ENCODE measurements at regions not wholly inside any gene's neighbourhood (a gene's known extent, or its start where the extent isn't known, plus 50 kb on each side); places are given as distances from the start of the nearest gene placed in this dataset.

DNA sequence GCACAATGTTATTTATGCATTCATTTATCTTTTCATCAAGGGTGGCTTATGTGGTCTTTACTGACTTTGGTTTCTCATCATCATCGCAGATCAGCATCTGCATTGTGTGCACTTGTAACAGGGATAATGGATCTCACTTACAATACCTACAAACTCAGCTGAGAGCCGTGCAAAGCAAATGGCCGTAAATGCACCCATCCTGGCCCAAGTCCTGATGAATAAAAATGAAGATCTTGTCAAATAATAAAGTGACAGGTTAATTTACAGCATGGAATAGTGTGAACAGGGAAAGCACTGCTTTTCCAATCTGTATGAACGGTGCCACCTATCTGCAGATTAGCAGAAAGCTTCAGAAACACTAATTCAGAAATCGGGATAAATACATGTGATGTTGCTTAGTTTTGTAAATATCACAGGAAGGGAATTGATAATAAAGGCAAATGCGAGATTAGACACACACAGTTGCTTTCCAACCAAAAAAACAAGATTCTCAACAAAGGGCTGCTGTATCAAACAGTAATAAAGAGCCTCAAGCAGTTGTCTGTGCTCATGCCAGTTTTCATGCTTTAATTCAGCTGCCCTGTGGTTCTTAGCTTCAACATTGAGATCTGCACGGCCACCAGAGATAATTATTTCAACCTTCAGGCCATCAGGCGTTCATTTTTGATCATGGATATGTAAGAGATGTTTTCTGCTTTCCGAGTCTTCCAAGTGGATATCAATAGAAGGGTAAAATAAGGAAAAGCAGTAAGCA, 153.4 kb upstream of the POU5F2 start:
- DNase-seq (ENCODE audit: insufficient read length, low spot score) (no peak), FAIRE-seq (no peak)
- TF ChIP-seq POLR2A (IDR thresholded peaks at IDR 0.05; ENCODE audit: low read depth, low read length): no peak

DNA sequence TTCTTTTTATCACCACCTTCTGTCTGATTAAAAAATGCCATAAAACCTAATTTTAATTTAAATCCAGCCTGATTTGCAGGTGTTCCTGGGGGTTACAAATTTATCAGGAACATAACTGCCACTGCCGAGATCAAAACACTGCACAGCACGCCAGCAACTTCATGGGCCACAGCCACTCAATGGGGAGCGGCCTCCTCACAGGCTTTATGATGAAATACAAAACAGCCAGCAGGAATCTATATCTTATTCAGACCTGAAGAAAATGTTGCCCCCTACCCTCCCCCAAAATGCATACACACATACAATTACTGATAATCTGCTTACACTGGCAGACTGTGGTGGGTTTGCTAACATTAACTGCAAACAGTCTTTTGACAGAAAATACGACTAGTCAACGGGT, 151.7 kb upstream of the POU5F2 start:
- no peak for DNase-seq (ENCODE audit: insufficient read length, low spot score)
- no peak for TF ChIP-seq POLR2A (IDR thresholded peaks at IDR 0.05; ENCODE audit: low read depth, low read length)
- FAIRE-seq: no peak

DNA sequence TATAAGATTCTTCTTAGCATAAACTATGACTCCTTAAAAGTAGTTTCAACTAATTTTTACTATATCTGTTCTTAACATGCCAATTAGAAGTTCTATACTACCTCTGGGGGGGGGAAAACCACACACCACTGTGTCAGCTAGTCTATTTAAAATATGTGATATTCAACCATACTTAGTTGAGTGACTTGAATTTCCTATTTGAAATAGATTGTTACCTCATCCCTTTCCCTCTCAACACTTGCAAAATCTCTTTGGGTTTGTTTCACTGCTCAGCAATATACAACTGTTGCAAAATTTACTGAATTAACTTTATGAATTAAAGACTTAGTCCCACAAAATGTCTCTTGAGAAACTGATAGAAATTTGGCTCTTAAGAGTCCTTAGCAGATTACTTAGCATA, 151.1 kb upstream of the POU5F2 start:
- DNase-seq (ENCODE audit: insufficient read length, low spot score): no peak
- no peak for TF ChIP-seq POLR2A (IDR thresholded peaks at IDR 0.05; ENCODE audit: low read depth, low read length)
- no peak for FAIRE-seq

DNA sequence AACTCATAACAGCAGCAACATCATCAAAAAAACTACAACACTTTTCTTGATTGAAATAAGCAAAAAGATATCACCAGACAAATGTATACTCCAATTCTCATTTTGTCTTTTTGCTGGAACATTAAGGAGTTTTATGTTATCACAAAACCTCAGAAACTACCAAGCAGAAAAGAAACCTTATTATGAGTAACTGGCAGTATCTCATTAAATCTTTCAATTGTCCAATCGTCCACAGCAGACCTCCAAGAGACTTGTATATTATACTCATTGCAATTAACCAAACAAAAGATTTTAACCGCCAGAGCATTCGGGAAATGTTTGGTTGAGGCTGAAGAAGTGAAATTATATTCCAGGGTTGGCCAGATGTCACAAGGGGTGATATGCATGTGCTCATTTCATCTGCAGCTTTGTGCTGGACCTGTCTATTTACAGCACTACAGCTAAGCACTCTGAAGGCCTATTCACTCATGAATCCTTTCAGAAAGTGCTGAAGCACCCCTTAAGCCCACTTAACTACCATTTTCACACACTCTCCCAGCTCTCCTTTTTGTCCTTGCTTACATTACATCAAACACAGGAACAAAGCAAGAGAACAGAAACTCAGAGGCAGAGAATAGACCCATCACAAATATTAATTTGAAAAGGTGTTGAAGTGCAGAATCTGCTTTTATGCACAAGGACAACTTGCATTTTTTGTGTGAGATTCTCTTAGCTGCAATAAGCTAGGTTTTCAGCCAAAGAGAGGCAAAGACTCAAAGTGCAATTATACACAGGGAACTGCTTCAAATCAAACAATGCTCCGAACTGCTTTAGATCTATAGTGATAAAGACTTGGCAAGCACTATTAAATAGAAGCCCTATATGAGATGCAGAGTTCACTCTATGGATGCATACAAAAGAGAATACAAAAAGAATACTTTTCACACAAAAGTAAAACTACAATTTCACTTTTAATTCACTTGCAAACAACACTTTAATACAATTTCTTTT, 150.4 kb upstream of the POU5F2 start:
- FAIRE-seq (no peak), DNase-seq (ENCODE audit: insufficient read length, low spot score) (no peak)
- no peak for TF ChIP-seq POLR2A (IDR thresholded peaks at IDR 0.05; ENCODE audit: low read depth, low read length)

DNA sequence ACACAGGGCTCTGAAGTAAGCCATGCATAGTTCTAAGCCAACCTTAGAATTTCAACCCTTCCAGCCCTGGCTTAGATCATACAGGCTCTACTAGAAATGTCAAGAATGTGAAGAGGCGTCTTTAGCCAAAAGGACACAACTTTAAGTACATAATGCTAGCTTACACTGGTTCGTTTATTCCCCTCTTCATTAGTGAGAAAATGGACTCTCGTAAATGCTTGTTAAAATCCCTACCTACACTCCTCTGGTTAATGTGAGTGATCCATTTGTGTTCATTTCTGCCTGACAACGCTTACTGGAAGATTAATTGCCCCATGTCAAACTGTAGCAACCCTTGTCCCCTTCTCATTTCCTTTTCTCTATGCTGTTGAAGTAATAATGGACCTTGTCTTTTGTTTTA, 149.3 kb upstream of the POU5F2 start:
- no peak for FAIRE-seq
- no peak for DNase-seq (ENCODE audit: insufficient read length, low spot score)
- TF ChIP-seq POLR2A (IDR thresholded peaks at IDR 0.05; ENCODE audit: low read depth, low read length): no peak

DNA sequence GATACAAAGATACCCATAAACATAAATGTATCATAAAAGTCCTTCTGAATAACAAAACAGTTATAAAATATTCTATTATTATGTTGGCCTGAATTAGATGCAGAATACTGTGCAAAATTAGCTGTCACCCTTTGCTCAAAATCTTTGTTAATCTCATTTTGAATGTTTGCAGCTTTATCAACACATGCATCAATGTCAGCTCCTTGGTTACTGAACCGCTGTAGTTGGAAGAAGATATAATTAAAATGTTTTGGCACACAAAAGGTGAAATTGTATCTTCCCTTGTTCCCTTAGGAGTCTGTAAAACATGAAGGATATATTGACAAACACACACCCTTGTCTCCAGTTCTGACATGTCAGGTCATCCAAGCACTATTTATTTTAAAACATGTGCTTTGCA, 146.3 kb upstream of the POU5F2 start:
- no peak for FAIRE-seq
- TF ChIP-seq POLR2A (IDR thresholded peaks at IDR 0.05; ENCODE audit: low read depth, low read length): no peak
- DNase-seq (ENCODE audit: insufficient read length, low spot score): no peak

DNA sequence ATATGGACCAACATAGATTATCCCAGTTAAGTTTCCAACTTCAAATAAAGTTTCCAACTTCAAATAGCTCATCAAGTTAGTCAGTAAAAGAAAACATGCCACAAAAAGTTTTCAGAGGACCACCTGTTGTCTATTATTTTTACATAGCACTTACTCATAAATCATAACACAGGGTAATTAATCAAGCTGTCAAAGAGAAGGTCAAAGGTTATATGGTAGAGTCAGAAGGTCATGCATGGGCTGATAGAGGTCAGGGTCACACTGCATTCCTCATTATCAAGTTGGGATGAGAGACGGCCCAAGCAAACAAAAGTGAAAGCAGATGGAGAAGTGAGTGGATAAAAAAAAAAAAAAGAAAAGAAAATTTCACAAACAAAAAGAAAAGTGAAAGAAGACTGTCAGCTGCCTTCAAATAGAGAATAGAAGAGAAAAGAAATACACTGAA, 145.5 kb upstream of the POU5F2 start:
- no peak for TF ChIP-seq POLR2A (IDR thresholded peaks at IDR 0.05; ENCODE audit: low read depth, low read length)
- DNase-seq (ENCODE audit: insufficient read length, low spot score) (no peak), FAIRE-seq (no peak)

DNA sequence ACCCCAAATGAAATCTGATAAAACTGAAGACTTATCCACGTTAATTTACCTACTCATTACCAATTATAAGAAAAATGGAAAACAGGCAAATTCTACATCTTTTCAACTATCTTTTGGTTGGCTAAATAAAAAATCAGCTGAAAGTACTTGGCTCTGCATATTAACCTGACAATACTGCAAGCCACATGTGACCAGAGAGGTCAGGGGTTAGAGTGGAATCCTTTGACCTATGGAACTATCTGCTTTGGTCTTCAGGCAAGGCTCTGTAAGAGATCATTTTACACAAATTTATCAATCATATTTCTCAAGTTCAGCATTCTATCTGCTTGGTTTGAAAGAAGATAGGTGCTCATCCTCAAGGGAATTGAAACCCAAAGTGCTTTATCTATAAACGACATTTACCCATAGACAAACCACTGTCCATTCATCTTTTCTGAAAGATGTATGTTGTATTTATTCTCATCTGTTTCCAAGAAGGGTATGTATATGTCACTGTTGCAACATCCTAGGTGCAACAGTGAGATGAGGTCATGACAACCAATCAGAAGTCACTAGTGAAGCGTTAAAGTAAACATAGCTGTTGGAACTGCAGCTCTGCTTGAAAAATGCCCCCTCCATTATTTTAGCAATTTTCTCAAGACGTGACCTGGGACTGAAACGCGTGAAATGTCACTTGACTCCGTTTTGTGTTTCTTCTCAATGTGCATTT, 144.9 kb upstream of the POU5F2 start:
- FAIRE-seq (no peak), DNase-seq (ENCODE audit: insufficient read length, low spot score) (no peak)
- no peak for TF ChIP-seq POLR2A (IDR thresholded peaks at IDR 0.05; ENCODE audit: low read depth, low read length)

DNA sequence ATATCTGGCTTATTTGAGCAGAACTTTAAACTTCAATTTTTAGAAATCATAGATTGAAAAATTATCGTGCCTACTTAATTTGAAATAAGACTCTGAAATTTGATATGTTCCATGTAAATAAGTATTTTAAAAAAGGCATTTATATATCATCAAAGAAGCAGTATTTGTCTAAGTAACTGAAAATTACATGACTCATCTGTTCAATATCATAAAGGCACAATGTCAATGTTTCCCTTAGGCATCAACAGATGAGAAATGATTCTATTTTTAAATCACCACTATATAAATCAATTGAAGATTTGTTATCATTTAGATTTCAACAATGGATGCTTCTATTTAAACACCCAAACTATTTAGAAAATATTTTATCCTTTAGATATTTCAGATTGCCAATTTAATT, 142.9 kb upstream of the POU5F2 start:
- no peak for DNase-seq (ENCODE audit: insufficient read length, low spot score)
- no peak for TF ChIP-seq POLR2A (IDR thresholded peaks at IDR 0.05; ENCODE audit: low read depth, low read length)
- no peak for FAIRE-seq

DNA sequence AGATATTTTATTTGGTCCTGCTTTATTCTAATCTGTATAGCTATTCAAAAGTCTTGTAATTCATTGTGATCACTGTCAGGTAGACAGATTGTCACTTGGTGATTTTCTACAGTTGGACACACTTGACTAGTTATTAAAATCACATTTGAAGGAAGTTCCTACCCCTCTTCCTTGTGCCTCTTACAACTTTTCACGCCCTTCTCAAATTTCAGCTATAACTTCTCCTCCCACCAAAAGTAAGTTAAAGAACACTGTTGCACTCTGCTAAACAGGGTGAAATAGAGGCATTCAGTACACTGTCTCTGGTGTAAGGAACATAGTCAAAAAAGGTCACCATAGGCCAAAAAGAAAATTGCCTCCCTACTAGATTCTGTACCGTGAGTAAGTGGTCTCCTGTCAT, 142.1 kb upstream of the POU5F2 start:
- TF ChIP-seq POLR2A (IDR thresholded peaks at IDR 0.05; ENCODE audit: low read depth, low read length): no peak
- DNase-seq (ENCODE audit: insufficient read length, low spot score) (no peak), FAIRE-seq (no peak)

DNA sequence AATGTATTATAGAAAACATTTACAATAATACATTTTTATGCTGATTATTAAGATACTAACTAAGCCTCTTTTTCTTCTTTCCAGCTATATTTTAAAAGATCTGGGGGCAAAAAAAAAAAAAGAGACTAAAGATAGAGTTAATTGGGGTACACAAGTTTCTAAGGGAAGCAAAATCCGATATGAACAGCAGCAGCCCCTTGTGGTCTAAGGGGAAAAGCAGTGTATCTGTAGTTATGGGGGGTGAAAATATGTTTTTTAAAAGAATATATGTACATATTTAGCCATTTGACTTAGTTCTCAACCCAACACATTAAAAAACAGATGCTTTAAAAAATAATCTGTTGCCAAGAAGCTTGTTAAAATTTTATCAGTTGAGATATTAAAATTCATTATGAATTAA, 134.3 kb upstream of the POU5F2 start:
- FAIRE-seq: no peak
- TF ChIP-seq POLR2A (IDR thresholded peaks at IDR 0.05; ENCODE audit: low read depth, low read length): no peak
- DNase-seq (ENCODE audit: insufficient read length, low spot score): no peak

DNA sequence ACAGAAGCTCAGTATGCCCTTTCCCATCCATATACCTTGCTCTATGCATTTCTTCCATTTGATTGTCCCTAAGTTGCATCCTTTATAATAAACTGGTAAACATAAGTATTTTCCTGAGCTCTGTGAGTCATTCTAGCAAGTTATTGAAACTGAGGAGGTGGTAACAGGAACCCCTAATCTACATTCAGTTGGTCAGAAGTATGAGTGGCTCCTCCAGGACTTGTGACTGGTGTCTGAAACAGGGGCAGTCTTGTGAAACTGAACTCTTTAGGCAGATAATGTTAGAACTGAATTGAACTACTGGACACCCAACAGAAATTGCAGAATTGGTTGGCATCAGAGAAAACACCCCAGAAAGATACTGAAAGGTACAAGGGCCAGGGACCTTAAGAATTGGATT, 133.1 kb upstream of the POU5F2 start:
- no peak for TF ChIP-seq POLR2A (IDR thresholded peaks at IDR 0.05; ENCODE audit: low read depth, low read length)
- FAIRE-seq: no peak
- no peak for DNase-seq (ENCODE audit: insufficient read length, low spot score)

DNA sequence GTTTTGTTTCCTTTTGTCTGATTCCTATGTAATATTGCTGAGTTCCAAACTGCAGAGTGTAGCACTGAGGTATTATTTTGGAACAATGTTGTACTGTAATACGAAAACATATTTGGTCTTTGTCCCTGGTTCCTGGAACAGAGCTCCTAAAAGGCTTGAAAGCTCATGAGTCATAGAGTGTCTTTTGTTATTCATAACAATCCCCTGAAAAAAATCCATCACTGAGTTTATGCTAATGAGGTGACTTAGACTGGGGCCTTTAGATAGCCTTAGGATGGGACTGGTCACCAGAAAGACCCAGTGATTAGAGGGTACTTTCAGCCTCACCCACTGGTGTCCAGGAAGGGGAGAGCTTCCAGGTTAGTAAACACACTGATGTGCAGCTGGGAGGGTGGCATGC, 132.7 kb upstream of the POU5F2 start:
- FAIRE-seq (no peak), DNase-seq (ENCODE audit: insufficient read length, low spot score) (no peak)
- TF ChIP-seq POLR2A (IDR thresholded peaks at IDR 0.05; ENCODE audit: low read depth, low read length): no peak

DNA sequence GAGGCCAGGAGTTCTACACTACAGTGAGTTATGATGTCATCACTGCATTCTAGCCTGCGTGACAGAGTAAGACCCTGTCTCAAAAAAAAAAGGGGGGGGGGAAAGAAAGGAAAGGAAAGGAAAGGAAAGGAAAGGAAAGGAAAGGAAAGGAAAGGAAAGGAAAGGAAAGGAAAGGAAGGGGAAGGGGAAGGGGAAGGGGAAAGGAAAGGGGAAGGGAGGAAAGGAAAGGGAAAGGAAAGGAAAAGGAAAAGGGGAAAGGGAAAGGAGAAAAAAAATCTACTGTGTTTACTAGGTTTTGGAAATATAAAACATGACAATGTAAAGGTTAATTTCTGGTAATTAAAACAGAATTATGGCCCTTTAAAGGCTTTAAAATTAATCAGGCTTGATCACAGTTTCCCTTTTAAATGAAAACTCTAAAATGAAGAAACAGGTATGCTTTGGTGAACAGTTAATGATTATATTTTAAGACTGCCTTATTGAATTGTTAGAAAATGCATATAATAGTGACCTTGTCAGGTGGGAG, 131.9 kb upstream of the POU5F2 start:
- FAIRE-seq (no peak), DNase-seq (ENCODE audit: insufficient read length, low spot score) (no peak)
- no peak for TF ChIP-seq POLR2A (IDR thresholded peaks at IDR 0.05; ENCODE audit: low read depth, low read length)

Measured in H54 (cell line).